ENCODE measurements at regions not wholly inside any gene's neighbourhood (a gene's known extent, or its start where the extent isn't known, plus 50 kb on each side); places are given as distances from the start of the nearest gene placed in this dataset.

GRCh38 chr11:92558323-92558722, 333.7 kb downstream of the FAT3 start:
- no peaks in the 10 kb centered on the region for H3K27me3 Mint-ChIP-seq (ENCODE audit: low read depth)
- H3K4me1 Mint-ChIP-seq (ENCODE audit: low read depth): peaks cover 28% of the 10 kb centered on the region
- H3K9me3 Mint-ChIP-seq (ENCODE audit: low read depth): no peaks in the 10 kb centered on the region
- TF ChIP-seq, protein P1, sequence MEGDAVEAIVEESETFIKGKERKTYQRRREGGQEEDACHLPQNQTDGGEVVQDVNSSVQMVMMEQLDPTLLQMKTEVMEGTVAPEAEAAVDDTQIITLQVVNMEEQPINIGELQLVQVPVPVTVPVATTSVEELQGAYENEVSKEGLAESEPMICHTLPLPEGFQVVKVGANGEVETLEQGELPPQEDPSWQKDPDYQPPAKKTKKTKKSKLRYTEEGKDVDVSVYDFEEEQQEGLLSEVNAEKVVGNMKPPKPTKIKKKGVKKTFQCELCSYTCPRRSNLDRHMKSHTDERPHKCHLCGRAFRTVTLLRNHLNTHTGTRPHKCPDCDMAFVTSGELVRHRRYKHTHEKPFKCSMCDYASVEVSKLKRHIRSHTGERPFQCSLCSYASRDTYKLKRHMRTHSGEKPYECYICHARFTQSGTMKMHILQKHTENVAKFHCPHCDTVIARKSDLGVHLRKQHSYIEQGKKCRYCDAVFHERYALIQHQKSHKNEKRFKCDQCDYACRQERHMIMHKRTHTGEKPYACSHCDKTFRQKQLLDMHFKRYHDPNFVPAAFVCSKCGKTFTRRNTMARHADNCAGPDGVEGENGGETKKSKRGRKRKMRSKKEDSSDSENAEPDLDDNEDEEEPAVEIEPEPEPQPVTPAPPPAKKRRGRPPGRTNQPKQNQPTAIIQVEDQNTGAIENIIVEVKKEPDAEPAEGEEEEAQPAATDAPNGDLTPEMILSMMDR (IDR thresholded peaks at IDR 0.05): no peak
- H3K27ac Mint-ChIP-seq (ENCODE audit: unreplicated experiment): no peak overlapping the region
- H3K4me3 Mint-ChIP-seq (ENCODE audit: unreplicated experiment): no peak overlapping the region
- no peaks in the 10 kb centered on the region for H3K36me3 Mint-ChIP-seq (ENCODE audit: low read depth)
- DNase-seq (ENCODE audit: low spot score): no peak

GRCh38 chr11:92569726-92570125, 345.1 kb downstream of the FAT3 start:
- Mint-ChIP-seq H3K4me3 (ENCODE audit: unreplicated experiment) (no peak overlapping the region), H3K4me1 (ENCODE audit: low read depth) (peaks cover 6% of the 10 kb centered on the region), H3K27me3 (ENCODE audit: low read depth) (no peaks in the 10 kb centered on the region), H3K27ac (ENCODE audit: unreplicated experiment) (no peak overlapping the region), H3K36me3 (ENCODE audit: low read depth) (peaks cover 3% of the 10 kb centered on the region), H3K9me3 (ENCODE audit: low read depth) (no peaks in the 10 kb centered on the region)
- no peak for DNase-seq (ENCODE audit: low spot score)
- TF ChIP-seq, protein P1 (IDR thresholded peaks at IDR 0.05): no peak

DNA sequence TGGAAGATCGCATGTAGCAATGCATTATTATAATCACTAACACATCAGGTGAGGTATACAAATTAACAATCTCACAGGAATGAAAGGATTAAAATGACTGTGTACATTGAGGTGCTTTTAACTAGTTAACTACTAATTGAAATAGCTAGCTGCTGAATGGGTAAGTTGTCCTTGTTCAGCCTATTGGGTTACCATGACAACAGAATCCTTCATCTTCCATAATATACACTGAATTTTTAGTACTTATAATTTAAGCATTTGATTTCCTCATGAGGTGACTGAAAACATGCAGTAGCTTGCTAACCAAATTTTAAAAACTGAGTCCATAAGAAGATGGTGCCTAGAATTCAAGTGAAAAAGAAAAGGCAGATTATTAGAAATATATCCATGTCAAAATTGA, 347.9 kb downstream of the FAT3 start:
- no peak overlapping the region for H3K4me3 Mint-ChIP-seq (ENCODE audit: unreplicated experiment)

GRCh38 chr11:92576315-92576714, 351.7 kb downstream of the FAT3 start:
- Mint-ChIP-seq H3K27me3 (ENCODE audit: low read depth) (no peaks in the 10 kb centered on the region), H3K36me3 (ENCODE audit: low read depth) (no peaks in the 10 kb centered on the region), H3K4me1 (ENCODE audit: low read depth) (peaks cover 3% of the 10 kb centered on the region), H3K27ac (ENCODE audit: unreplicated experiment) (no peak overlapping the region), H3K9me3 (ENCODE audit: low read depth) (no peaks in the 10 kb centered on the region), H3K4me3 (ENCODE audit: unreplicated experiment) (no peak overlapping the region)
- TF ChIP-seq, protein P1 (IDR thresholded peaks at IDR 0.05): no peak
- DNase-seq (ENCODE audit: low spot score): no peak

More for the DNA sequence above, 347.9 kb downstream of the FAT3 start:
- no peak overlapping the region for H3K27ac Mint-ChIP-seq (ENCODE audit: unreplicated experiment)
- H3K36me3 Mint-ChIP-seq (ENCODE audit: low read depth): peaks cover 3% of the 10 kb centered on the region
- H3K9me3 Mint-ChIP-seq (ENCODE audit: low read depth): no peaks in the 10 kb centered on the region
- no peak for DNase-seq (ENCODE audit: low spot score)
- H3K27me3 Mint-ChIP-seq (ENCODE audit: low read depth): no peaks in the 10 kb centered on the region
- TF ChIP-seq, protein P1 (IDR thresholded peaks at IDR 0.05): no peak
- peaks cover 6% of the 10 kb centered on the region for H3K4me1 Mint-ChIP-seq (ENCODE audit: low read depth)

GRCh38 chr11:92580908-92581307, 356.3 kb downstream of the FAT3 start:
- Mint-ChIP-seq H3K9me3 (ENCODE audit: low read depth) (no peaks in the 10 kb centered on the region), H3K4me1 (ENCODE audit: low read depth) (peaks cover 10% of the 10 kb centered on the region), H3K36me3 (ENCODE audit: low read depth) (no peaks in the 10 kb centered on the region), H3K27ac (ENCODE audit: unreplicated experiment) (no peak overlapping the region), H3K27me3 (ENCODE audit: low read depth) (no peaks in the 10 kb centered on the region), H3K4me3 (ENCODE audit: unreplicated experiment) (no peak overlapping the region)
- TF ChIP-seq, protein P1 (IDR thresholded peaks at IDR 0.05): no peak
- no peak for DNase-seq (ENCODE audit: low spot score)
